ENCODE measurements at regions not wholly inside any gene's neighbourhood (a gene's known extent, or its start where the extent isn't known, plus 50 kb on each side); places are given as distances from the start of the nearest gene placed in this dataset.

- TF ChIP-seq EZH2 (IDR thresholded peaks at IDR 0.05; ENCODE audit: insufficient read depth, poor library complexity, severe bottlenecking), result no peak
- no peak for TF ChIP-seq EZH2phosphoT487 (IDR thresholded peaks at IDR 0.05; ENCODE audit: insufficient read depth, low read depth)
These were observed 69.2 kb downstream of the UCHL1 start for GRCh38 chr4:41325901-41326300.
